WERI-Rb-1 (cell line): ENCODE measurements at regions not wholly inside any gene's neighbourhood (a gene's known extent, or its start where the extent isn't known, plus 50 kb on each side); places are given as distances from the start of the nearest gene placed in this dataset.

Experiments used
- DNase-seq: peaks from one replicate; pipeline ENCODE4 v3.0.0-alpha.2; 2020
- H3K27ac ChIP-seq: fragments of 250-450 bp; sonication (Bioruptor Pico); 2 replicates; pipeline ENCODE4 v1.5.1; 2020; ENCODE audit warnings: mild to moderate bottlenecking, moderate library complexity
- H3K27me3 ChIP-seq: fragments of 250-450 bp; sonication (Bioruptor Pico); 2 replicates; pipeline ENCODE4 v1.5.1; 2021; ENCODE audit warnings: mild to moderate bottlenecking, low read depth, moderate library complexity; ENCODE audit not compliant: insufficient read depth, severe bottlenecking
- H3K36me3 ChIP-seq: fragments of 250-450 bp; sonication (Bioruptor Pico); 2 replicates; pipeline ENCODE4 v1.5.1; 2020; ENCODE audit warnings: mild to moderate bottlenecking, moderate library complexity
- H3K4me3 ChIP-seq: 2 replicates; pipeline ENCODE4 v1.5.1; 2011; ENCODE audit warnings: low read depth, mild to moderate bottlenecking, control low read depth, low read length
- H3K9me3 ChIP-seq: fragments of 250-450 bp; sonication (Bioruptor Pico); 2 replicates; pipeline ENCODE4 v1.5.1; 2021; ENCODE audit warnings: mild to moderate bottlenecking, moderate library complexity; ENCODE audit not compliant: severe bottlenecking
- TF ChIP-seq, protein P1 (sequence below): IDR thresholded peaks from 2 replicates; pipeline ENCODE4 v1.5.1; 2011; ENCODE audit warnings: low read depth, mild to moderate bottlenecking, control low read depth, inconsistent platforms, low read length

DNA sequence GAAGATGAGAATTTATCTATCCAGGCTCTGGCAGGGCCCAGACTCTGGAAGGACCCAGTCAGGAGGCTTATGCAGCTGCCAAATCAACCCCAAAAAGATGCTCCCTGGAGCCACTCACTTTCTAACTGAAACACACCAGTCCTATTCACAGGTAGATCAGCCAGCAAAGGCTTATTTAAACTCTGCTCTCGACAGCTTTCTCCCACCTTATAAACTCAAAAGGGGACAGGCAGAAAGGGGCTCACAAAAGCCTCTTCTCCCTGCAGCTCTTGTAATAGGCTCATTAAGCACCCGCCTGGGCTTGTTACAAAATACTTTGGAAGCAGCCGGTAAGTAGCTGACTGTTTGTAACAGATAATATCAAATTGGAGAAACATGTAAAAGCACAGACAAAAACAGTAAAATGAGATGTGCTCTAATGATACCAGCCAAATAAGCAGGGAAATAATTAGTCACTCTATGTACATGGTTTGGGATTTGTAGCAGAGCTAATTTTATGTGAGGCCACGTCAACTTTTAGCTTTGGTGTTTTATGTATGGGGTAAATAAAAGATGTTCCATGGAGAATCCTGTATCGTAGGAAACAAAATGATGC, 213.8 kb downstream of the NR2F2 start:
- no peak for DNase-seq
- no peak overlapping the region for H3K4me3 ChIP-seq
- TF ChIP-seq, protein P1, sequence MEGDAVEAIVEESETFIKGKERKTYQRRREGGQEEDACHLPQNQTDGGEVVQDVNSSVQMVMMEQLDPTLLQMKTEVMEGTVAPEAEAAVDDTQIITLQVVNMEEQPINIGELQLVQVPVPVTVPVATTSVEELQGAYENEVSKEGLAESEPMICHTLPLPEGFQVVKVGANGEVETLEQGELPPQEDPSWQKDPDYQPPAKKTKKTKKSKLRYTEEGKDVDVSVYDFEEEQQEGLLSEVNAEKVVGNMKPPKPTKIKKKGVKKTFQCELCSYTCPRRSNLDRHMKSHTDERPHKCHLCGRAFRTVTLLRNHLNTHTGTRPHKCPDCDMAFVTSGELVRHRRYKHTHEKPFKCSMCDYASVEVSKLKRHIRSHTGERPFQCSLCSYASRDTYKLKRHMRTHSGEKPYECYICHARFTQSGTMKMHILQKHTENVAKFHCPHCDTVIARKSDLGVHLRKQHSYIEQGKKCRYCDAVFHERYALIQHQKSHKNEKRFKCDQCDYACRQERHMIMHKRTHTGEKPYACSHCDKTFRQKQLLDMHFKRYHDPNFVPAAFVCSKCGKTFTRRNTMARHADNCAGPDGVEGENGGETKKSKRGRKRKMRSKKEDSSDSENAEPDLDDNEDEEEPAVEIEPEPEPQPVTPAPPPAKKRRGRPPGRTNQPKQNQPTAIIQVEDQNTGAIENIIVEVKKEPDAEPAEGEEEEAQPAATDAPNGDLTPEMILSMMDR, result no peak
- H3K27ac ChIP-seq, result no peak overlapping the region
- H3K27me3 ChIP-seq, result peaks cover 43% of the 10 kb centered on the region
- no peaks in the 10 kb centered on the region for H3K36me3 ChIP-seq
- H3K9me3 ChIP-seq, result no peaks in the 10 kb centered on the region

DNA sequence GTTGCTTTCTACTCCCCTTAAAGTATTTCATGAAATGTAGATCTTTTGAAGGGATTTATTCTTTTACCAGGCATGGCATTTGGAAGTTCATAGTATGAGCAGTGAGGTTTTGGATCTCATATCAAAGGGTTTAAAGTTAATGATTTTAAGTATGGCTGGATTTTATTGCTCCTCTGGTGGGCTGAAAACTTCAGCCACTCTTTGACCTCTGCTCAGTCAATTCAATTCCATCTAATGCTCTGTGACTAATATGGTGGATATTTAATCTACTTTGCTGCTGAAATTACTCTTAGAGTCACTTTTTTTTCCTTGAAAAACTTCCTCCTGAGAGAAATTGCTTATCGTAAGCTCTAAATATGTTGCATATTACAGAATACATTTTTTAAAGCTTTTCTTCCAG, 218.6 kb downstream of the NR2F2 start:
- no peaks in the 10 kb centered on the region for H3K9me3 ChIP-seq
- no peaks in the 10 kb centered on the region for H3K36me3 ChIP-seq
- H3K27ac ChIP-seq, result no peak overlapping the region
- DNase-seq, result no peak
- TF ChIP-seq, protein P1, result no peak
- H3K27me3 ChIP-seq, result peaks cover 48% of the 10 kb centered on the region
- no peak overlapping the region for H3K4me3 ChIP-seq

DNA sequence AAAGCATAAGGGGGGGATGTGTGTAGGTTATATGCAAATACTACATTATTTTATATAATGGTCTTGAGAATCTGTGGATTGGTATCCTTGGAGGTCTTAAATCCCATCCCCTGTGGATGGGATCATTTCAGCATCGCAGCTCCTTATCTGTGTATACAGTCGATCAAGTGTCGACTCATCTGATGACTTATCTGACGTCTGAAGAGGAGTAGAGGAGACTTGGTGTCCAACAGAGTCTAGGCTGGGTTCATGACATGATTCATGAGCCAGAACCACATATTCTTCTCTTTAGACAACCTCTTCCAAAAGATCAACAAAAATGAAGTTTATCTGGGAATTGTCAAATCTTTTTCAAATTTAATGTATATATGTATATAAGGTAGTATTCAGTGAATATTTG, 220.7 kb downstream of the NR2F2 start:
- H3K4me3 ChIP-seq, result no peak overlapping the region
- H3K9me3 ChIP-seq, result no peaks in the 10 kb centered on the region
- no peak for DNase-seq
- peaks cover 43% of the 10 kb centered on the region for H3K27me3 ChIP-seq
- no peaks in the 10 kb centered on the region for H3K36me3 ChIP-seq
- TF ChIP-seq, protein P1, result no peak
- no peak overlapping the region for H3K27ac ChIP-seq

DNA sequence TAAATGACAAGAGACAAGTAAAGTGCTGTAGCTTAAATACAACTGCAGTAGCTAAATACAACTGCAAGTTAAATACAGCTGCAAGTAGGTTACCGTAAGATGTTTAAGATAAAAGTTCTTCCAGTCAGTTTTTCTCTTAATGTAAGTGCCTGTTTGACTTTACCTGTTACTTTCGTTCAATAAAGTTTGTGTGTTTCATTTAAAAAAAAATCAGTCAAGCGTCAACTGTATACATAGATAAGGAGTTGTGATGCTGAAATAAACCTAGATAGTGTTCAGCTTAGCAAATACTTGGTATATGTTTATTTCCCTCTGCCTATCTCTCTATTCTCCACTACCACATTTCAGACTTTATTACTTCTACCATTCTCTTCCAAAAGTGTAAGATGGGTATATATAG, 221.2 kb downstream of the NR2F2 start:
- H3K4me3 ChIP-seq, result no peak overlapping the region
- H3K36me3 ChIP-seq, result no peaks in the 10 kb centered on the region
- H3K27me3 ChIP-seq, result peaks cover 39% of the 10 kb centered on the region
- H3K9me3 ChIP-seq, result no peaks in the 10 kb centered on the region
- no peak overlapping the region for H3K27ac ChIP-seq
- DNase-seq, result no peak
- TF ChIP-seq, protein P1, result no peak

DNA sequence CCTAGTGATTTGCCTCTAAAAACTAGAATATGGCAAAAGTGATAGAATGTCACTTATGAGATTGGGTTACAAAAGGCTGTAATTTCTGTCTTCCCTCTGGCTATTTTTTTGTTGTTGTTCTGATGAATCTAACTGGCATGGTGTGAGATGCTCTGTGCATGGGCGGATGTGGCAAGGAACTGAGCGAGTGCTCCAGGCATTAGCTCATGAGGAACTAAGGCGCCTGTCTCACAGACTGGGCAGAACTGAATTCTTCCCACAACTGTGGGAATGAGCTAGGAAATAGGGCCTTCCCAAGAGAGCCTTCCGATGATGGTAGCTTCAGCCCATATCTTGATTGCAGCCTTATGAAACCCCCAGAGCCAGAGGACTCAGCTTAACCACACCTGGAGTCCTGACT, 222.5 kb downstream of the NR2F2 start:
- Histone ChIP-seq H3K4me3 (no peak overlapping the region), H3K27ac (no peak overlapping the region), H3K36me3 (no peaks in the 10 kb centered on the region), H3K27me3 (peaks cover 36% of the 10 kb centered on the region), H3K9me3 (no peaks in the 10 kb centered on the region)
- no peak for DNase-seq
- TF ChIP-seq, protein P1, result no peak

DNA sequence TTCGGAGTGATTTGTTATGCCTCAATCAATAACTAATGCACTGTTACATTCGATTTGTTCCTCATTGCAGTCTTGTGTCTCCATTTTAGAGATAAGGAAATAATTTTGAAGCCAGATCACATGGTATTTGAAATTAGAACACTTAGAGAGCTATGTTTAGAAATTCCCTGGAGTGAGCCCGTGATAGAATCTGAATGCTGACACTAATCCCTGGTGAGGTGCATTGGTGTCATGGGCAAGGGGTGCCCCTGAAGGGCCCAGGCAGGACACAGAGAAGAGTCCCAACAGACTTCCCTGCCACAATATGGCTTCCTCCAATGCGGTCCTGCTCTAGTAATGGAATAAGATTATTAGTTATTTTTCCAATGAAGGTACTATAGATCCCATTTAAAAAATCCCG, 223.0 kb downstream of the NR2F2 start:
- no peak overlapping the region for H3K4me3 ChIP-seq
- no peak for DNase-seq
- TF ChIP-seq, protein P1, result no peak
- peaks cover 32% of the 10 kb centered on the region for H3K27me3 ChIP-seq
- no peaks in the 10 kb centered on the region for H3K36me3 ChIP-seq
- no peaks in the 10 kb centered on the region for H3K9me3 ChIP-seq
- H3K27ac ChIP-seq, result no peak overlapping the region
